ENCODE measurements at regions not wholly inside any gene's neighbourhood (a gene's known extent, or its start where the extent isn't known, plus 50 kb on each side); places are given as distances from the start of the nearest gene placed in this dataset.

DNA sequence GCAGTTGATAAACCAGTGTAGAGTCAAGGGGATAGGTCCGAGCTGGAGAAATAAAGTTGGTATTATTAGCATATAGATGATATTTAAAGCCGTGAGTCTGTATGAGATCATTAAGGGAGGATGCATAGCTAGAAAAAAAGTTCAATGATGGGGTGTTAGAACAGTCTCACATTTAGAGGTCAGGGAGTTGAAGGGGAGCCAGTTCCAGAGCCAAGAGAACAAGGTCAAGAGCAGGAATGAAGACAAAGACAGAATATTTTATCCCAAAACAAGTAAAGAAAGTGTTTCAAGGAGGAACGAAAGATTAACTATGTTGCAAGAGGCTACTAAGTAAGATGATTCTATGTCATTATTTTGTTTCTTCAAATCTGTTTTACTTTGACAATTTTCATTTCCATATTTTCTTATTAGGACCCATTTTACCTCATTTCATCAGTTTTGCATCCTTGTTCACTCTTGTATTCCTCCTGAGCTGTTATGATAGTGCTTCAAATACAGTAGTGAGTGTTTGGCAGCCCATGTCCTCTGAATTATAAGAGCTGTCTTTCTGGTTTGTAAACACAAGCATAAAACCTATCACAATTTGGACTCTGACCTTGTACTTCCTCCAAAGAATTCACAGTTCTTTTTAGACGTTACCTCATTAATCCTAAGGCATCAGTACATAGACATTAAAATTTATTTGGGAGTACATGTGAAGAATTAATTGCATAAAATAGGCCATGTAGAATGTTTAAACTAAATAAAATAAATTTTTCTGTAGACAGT, 695.7 kb upstream of the NECTIN3 start:
- Histone ChIP-seq H3K9ac (ENCODE audit: low read length) (no peak overlapping the region), H3K27ac (ENCODE audit: low read length) (no peak overlapping the region), H3K79me2 (replicated peaks; ENCODE audit: insufficient read depth, low read length) (no peaks in the 10 kb centered on the region), H3K4me2 (ENCODE audit: low read length) (no peak overlapping the region), H3K36me3 (ENCODE audit: insufficient read depth, low read length) (no peaks in the 10 kb centered on the region), H3K4me3 (ENCODE audit: low read length) (no peak overlapping the region), H3F3A (ENCODE audit: insufficient read depth, low read length, poor library complexity, severe bottlenecking) (no peaks in the 10 kb centered on the region), H3K27me3 (ENCODE audit: insufficient read depth, low read depth, low read length) (no peaks in the 10 kb centered on the region), H3K9me2 (ENCODE audit: insufficient read depth, low read length) (no peaks in the 10 kb centered on the region), H2AFZ (ENCODE audit: low read depth, low read length) (no peak overlapping the region), H4K20me1 (ENCODE audit: insufficient read depth) (no peaks in the 10 kb centered on the region), H3K9me3 (ENCODE audit: low read length) (no peaks in the 10 kb centered on the region)
- no peak for TF ChIP-seq POLR2AphosphoS5 (IDR thresholded peaks at IDR 0.05)
- TF ChIP-seq REST (IDR thresholded peaks at IDR 0.05; ENCODE audit: borderline replicate concordance): no peak
- no peak for TF ChIP-seq SMC3 (conservative IDR thresholded peaks at IDR 0.05; ENCODE audit: poor library complexity)
- TF ChIP-seq EP300 (conservative IDR thresholded peaks at IDR 0.05; ENCODE audit: poor library complexity, severe bottlenecking): no peak
- no peak for TF ChIP-seq MXI1 (conservative IDR thresholded peaks at IDR 0.05; ENCODE audit: poor library complexity, severe bottlenecking)
- TF ChIP-seq EZH2 (IDR thresholded peaks at IDR 0.05; ENCODE audit: borderline replicate concordance, insufficient read depth, low read length, poor library complexity, severe bottlenecking): no peak
- TF ChIP-seq RAD21 (conservative IDR thresholded peaks at IDR 0.05): no peak
- TF ChIP-seq CTCF (IDR thresholded peaks at IDR 0.05; ENCODE audit: poor library complexity, severe bottlenecking): no peak
- TF ChIP-seq TAF1 (IDR thresholded peaks at IDR 0.05; ENCODE audit: low read depth): no peak

GRCh38 chr3:110378481-110378880, 693.1 kb upstream of the NECTIN3 start:
- no peak overlapping the region for H3K27ac ChIP-seq (ENCODE audit: low read length)
- no peaks in the 10 kb centered on the region for H4K20me1 ChIP-seq (ENCODE audit: insufficient read depth)
- H3K9me2 ChIP-seq (ENCODE audit: insufficient read depth, low read length): no peaks in the 10 kb centered on the region
- H3K9me3 ChIP-seq (ENCODE audit: low read length): no peaks in the 10 kb centered on the region
- no peak for TF ChIP-seq MXI1 (conservative IDR thresholded peaks at IDR 0.05; ENCODE audit: poor library complexity, severe bottlenecking)
- TF ChIP-seq REST (IDR thresholded peaks at IDR 0.05; ENCODE audit: borderline replicate concordance): no peak
- no peak for TF ChIP-seq RAD21 (conservative IDR thresholded peaks at IDR 0.05)
- TF ChIP-seq EZH2 (IDR thresholded peaks at IDR 0.05; ENCODE audit: borderline replicate concordance, insufficient read depth, low read length, poor library complexity, severe bottlenecking): no peak
- no peak for TF ChIP-seq EP300 (conservative IDR thresholded peaks at IDR 0.05; ENCODE audit: poor library complexity, severe bottlenecking)
- TF ChIP-seq SMC3 (conservative IDR thresholded peaks at IDR 0.05; ENCODE audit: poor library complexity): no peak
- no peak for TF ChIP-seq TAF1 (IDR thresholded peaks at IDR 0.05; ENCODE audit: low read depth)
- TF ChIP-seq POLR2AphosphoS5 (IDR thresholded peaks at IDR 0.05): no peak
- no peak for TF ChIP-seq CTCF (IDR thresholded peaks at IDR 0.05; ENCODE audit: poor library complexity, severe bottlenecking)
- no peak overlapping the region for H3K4me3 ChIP-seq (ENCODE audit: low read length)
- H3K79me2 ChIP-seq (replicated peaks; ENCODE audit: insufficient read depth, low read length): no peaks in the 10 kb centered on the region
- H3K9ac ChIP-seq (ENCODE audit: low read length): no peak overlapping the region
- H3K4me2 ChIP-seq (ENCODE audit: low read length): no peak overlapping the region
- no peaks in the 10 kb centered on the region for H3F3A ChIP-seq (ENCODE audit: insufficient read depth, low read length, poor library complexity, severe bottlenecking)
- no peaks in the 10 kb centered on the region for H3K27me3 ChIP-seq (ENCODE audit: insufficient read depth, low read depth, low read length)
- no peaks in the 10 kb centered on the region for H3K36me3 ChIP-seq (ENCODE audit: insufficient read depth, low read length)
- H2AFZ ChIP-seq (ENCODE audit: low read depth, low read length): no peak overlapping the region
